GM12874 (cell line): ENCODE measurements at regions not wholly inside any gene's neighbourhood (a gene's known extent, or its start where the extent isn't known, plus 50 kb on each side); places are given as distances from the start of the nearest gene placed in this dataset.

Source experiments
- CTCF ChIP-seq: IDR thresholded peaks from 2 replicates; pipeline ENCODE4 v1.5.1; 2011; ENCODE audit warnings: low read depth, mild to moderate bottlenecking, control low read depth, low read length, moderate library complexity; ENCODE audit not compliant: insufficient read depth

GRCh38 chrX:131626681-131627296 lies 82.9 kb downstream of the OR13H1 start:
- TF ChIP-seq CTCF: no peak

GRCh38 chrX:131630534-131630933 lies 86.7 kb downstream of the OR13H1 start:
- no peak for TF ChIP-seq CTCF

GRCh38 chrX:131633285-131633917 lies 89.5 kb downstream of the OR13H1 start:
- peak; percentile 64 for TF ChIP-seq CTCF

GRCh38 chrX:131634900-131635299 lies 91.0 kb downstream of the OR13H1 start:
- TF ChIP-seq CTCF: no peak

- TF ChIP-seq CTCF: no peak
These were observed 102.2 kb downstream of the OR13H1 start for GRCh38 chrX:131646106-131646505.

GRCh38 chrX:131649741-131650140 lies 105.9 kb downstream of the OR13H1 start:
- no peak for TF ChIP-seq CTCF

- TF ChIP-seq CTCF: no peak
These were observed 107.0 kb downstream of the OR13H1 start for GRCh38 chrX:131650637-131651410.
